Osteoblast (primary cell): ENCODE measurements at regions not wholly inside any gene's neighbourhood (a gene's known extent, or its start where the extent isn't known, plus 50 kb on each side); places are given as distances from the start of the nearest gene placed in this dataset.
"Not testable (repeated sequence)": the region's sequence is repeated elsewhere in the genome, so short reads cannot be mapped to it uniquely, and the experiment has no call there.

ENCODE experiments used
- DNase-seq: peaks from one replicate; pipeline ENCODE4 v3.0.0; 2011; ENCODE audit warnings: low spot score, mixed read lengths; ENCODE audit not compliant: insufficient read length; ENCODE audit errors: missing footprints
- H2AFZ ChIP-seq: 2 replicates; pipeline ENCODE4 v1.6.0; 2011; ENCODE audit warnings: mild to moderate bottlenecking, low read length
- H3K27ac ChIP-seq: 2 replicates; pipeline ENCODE4 v1.5.1; 2011; ENCODE audit warnings: mild to moderate bottlenecking, low read depth, low read length, moderate library complexity
- H3K27me3 ChIP-seq: 2 replicates; pipeline ENCODE4 v1.6.0; 2012; ENCODE audit warnings: mild to moderate bottlenecking, control low read depth, inconsistent platforms, low read length, moderate library complexity; ENCODE audit not compliant: insufficient read depth
- H3K36me3 ChIP-seq: 2 replicates; pipeline ENCODE4 v1.5.1; 2011; ENCODE audit warnings: mild to moderate bottlenecking, low read length, control low read depth, moderate library complexity; ENCODE audit not compliant: insufficient read depth
- H3K4me1 ChIP-seq: 2 replicates; pipeline ENCODE4 v1.5.1; 2011; ENCODE audit warnings: mild to moderate bottlenecking, low read length, control low read depth, moderate library complexity; ENCODE audit not compliant: insufficient read depth
- H3K4me2 ChIP-seq: 2 replicates; pipeline ENCODE4 v1.6.0; 2011; ENCODE audit warnings: mild to moderate bottlenecking, low read length; ENCODE audit not compliant: insufficient read depth
- H3K4me3 ChIP-seq: fragments of 200-600 bp; sonication (generic); 3 replicates; pipeline ENCODE4 v1.5.1; 2012; ENCODE audit warnings: mild to moderate bottlenecking, low read length, inconsistent platforms; ENCODE audit not compliant: insufficient read depth
- H3K79me2 ChIP-seq: 2 replicates; pipeline ENCODE4 v1.6.0; 2012; ENCODE audit warnings: mild to moderate bottlenecking, low read length, control low read depth, inconsistent platforms; ENCODE audit not compliant: insufficient read depth
- H3K9me3 ChIP-seq: 2 replicates; pipeline ENCODE4 v1.5.1; 2011; ENCODE audit warnings: low read depth, low read length, control low read depth
- H4K20me1 ChIP-seq: 2 replicates; pipeline ENCODE4 v1.6.0; 2012; ENCODE audit warnings: mild to moderate bottlenecking, low read length, control low read depth; ENCODE audit not compliant: insufficient read depth
- TF ChIP-seq, protein P1 (sequence below): IDR thresholded peaks from 2 replicates; pipeline ENCODE4 v1.5.1; 2011; ENCODE audit warnings: mild to moderate bottlenecking, low read depth, low read length, moderate library complexity; ENCODE audit errors: extremely low read depth

DNA sequence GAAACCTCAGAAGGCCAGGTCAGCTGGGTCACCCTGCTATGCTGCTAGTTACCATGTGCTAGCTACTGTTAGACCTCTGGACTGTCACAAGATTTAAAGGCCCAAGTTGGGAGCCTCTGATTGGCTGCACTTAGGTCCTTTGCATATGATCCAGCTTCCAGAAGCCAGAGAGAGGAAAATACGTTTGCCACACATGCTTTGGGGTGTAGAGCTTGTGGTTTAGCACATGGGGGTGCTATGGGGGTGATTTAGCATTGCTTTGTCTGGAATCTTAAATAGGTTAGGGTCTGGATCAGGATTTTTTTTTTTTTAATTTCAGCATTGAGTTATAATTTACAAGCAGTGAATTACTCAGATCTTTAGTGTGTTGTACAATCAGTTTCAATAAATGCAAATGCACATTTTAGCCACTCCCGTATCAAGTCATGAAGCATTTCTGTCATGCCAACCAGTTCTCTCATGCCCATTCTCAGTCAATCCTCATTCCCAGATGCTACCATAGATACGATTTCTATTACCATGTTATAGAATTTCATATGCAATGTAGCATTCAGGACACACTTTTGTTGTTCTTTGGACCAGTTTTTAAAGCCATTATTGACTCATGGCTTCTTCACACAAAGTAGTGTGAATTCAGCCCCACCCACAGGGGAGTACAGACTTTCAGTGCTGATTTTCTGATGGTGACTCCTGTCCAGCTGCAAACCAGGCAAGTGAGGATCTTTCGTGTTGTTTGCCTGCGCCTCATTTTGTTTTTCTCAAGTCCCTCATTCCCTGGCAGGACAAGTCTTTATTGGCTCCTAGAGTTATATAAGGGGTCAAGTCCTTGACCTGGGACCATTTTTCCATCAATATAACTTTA, 250.4 kb downstream of the LRRC70 start:
- TF ChIP-seq, protein P1, sequence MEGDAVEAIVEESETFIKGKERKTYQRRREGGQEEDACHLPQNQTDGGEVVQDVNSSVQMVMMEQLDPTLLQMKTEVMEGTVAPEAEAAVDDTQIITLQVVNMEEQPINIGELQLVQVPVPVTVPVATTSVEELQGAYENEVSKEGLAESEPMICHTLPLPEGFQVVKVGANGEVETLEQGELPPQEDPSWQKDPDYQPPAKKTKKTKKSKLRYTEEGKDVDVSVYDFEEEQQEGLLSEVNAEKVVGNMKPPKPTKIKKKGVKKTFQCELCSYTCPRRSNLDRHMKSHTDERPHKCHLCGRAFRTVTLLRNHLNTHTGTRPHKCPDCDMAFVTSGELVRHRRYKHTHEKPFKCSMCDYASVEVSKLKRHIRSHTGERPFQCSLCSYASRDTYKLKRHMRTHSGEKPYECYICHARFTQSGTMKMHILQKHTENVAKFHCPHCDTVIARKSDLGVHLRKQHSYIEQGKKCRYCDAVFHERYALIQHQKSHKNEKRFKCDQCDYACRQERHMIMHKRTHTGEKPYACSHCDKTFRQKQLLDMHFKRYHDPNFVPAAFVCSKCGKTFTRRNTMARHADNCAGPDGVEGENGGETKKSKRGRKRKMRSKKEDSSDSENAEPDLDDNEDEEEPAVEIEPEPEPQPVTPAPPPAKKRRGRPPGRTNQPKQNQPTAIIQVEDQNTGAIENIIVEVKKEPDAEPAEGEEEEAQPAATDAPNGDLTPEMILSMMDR: no peak
- no peak overlapping the region for H2AFZ ChIP-seq
- no peak overlapping the region for H3K4me3 ChIP-seq
- H3K4me2 ChIP-seq: no peak overlapping the region
- no peak for DNase-seq
- H3K79me2 ChIP-seq: no peaks in the 10 kb centered on the region
- H3K9me3 ChIP-seq: no peaks in the 10 kb centered on the region
- no peaks in the 10 kb centered on the region for H4K20me1 ChIP-seq
- no peaks in the 10 kb centered on the region for H3K27me3 ChIP-seq
- H3K36me3 ChIP-seq: no peaks in the 10 kb centered on the region
- H3K27ac ChIP-seq: no peak overlapping the region
- H3K4me1 ChIP-seq: no peaks in the 10 kb centered on the region

DNA sequence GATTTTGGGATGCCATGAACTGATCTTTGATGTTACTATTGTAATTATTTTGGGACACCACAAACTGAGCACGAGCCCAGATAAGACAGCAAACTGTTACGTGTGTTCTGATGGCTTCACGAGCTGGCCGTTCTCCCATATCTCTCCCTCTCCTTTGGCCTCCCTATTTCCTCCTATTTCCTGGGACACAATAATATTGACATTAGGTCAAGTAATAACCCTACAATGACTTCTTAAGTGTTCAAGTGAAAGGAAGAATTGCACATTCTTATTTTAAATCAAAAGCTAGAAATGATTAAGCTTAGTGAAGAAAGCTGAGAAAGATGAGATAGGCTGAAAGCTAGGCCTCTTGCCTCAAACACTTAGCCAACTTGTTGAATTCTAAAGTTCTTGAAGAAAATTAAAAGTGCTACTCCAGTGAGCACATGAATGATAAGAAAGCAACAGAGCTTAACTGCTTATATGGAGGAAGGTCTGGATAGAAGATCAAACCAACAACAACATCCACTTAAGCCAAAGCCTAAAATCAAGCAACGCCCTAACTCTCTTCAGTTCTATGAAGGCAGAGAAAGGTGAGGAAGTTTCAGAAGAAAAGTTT, 247.1 kb downstream of the LRRC70 start:
- TF ChIP-seq, protein P1: no peak

DNA sequence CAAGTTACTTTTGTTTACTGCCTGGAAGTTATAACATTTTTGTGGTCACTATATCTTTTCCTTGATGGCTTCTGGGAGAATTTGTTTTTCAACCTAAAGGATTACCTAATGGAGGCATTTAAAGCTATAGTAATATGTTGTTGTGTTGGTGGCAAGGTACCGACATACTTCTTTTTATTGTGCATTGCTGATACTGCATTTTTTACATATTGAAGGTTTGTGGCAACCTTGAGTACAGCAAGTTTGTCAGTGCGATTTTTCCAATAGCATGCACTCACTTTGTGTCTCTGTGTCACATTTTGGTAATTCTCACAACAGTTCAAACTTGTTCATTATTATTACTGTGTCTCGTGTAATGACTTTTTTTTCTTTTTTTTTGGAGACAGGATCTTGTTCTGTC, 246.3 kb downstream of the LRRC70 start:
- Histone ChIP-seq H3K4me2 (no peak overlapping the region), H3K27ac (no peak overlapping the region), H2AFZ (no peak overlapping the region), H4K20me1 (no peaks in the 10 kb centered on the region), H3K4me3 (no peak overlapping the region), H3K36me3 (no peaks in the 10 kb centered on the region), H3K27me3 (no peaks in the 10 kb centered on the region), H3K79me2 (no peaks in the 10 kb centered on the region), H3K4me1 (no peaks in the 10 kb centered on the region), H3K9me3 (no peaks in the 10 kb centered on the region)
- no peak for DNase-seq
- TF ChIP-seq, protein P1: no peak

More for the DNA sequence above, 247.1 kb downstream of the LRRC70 start:
- no peak for DNase-seq
- Histone ChIP-seq H3K27ac (no peak overlapping the region), H2AFZ (no peak overlapping the region), H3K36me3 (no peaks in the 10 kb centered on the region), H3K4me3 (no peak overlapping the region), H3K27me3 (no peaks in the 10 kb centered on the region), H3K4me2 (no peak overlapping the region), H3K9me3 (no peaks in the 10 kb centered on the region), H3K79me2 (no peaks in the 10 kb centered on the region), H3K4me1 (no peaks in the 10 kb centered on the region), H4K20me1 (no peaks in the 10 kb centered on the region)

DNA sequence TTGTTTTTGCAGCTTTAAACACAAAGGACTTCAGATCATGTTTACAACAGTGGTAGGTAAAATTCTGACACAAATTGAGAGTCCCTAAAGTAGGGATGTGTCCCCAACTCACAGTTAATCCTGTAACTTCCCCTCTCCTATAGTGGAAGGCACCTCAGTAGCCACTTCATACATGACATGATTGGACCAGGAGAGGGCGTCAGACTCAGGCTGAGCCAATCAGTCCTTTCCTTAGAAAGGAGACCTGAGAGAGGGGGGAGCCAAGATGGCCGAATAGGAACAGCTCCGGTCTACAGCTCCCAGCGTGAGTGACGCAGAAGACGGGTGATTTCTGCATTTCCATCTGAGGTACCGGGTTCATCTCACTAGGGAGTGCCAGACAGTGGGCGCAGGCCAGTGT, 238.4 kb downstream of the LRRC70 start:
- H3K4me1 ChIP-seq, H3K4me3 ChIP-seq, H3K27ac ChIP-seq, DNase-seq, H3K9me3 ChIP-seq, H3K79me2 ChIP-seq, H3K27me3 ChIP-seq, H3K4me2 ChIP-seq, H2AFZ ChIP-seq, H3K36me3 ChIP-seq, H4K20me1 ChIP-seq: not testable (repeated sequence)
